Astrocyte (in vitro differentiated cells and primary cell): ENCODE measurements at regions not wholly inside any gene's neighbourhood (a gene's known extent, or its start where the extent isn't known, plus 50 kb on each side); places are given as distances from the start of the nearest gene placed in this dataset.

Source experiments
- EZH2 ChIP-seq: IDR thresholded peaks from 2 replicates; pipeline ENCODE4 v1.6.1; 2012; ENCODE audit warnings: mild to moderate bottlenecking, low read length, inconsistent platforms; ENCODE audit not compliant: insufficient read depth
- TF ChIP-seq, protein P1 (sequence below): IDR thresholded peaks from 2 replicates; pipeline ENCODE4 v1.5.1; 2011; ENCODE audit warnings: low read depth, mild to moderate bottlenecking, inconsistent platforms, low read length, moderate library complexity; ENCODE audit not compliant: insufficient read depth

DNA sequence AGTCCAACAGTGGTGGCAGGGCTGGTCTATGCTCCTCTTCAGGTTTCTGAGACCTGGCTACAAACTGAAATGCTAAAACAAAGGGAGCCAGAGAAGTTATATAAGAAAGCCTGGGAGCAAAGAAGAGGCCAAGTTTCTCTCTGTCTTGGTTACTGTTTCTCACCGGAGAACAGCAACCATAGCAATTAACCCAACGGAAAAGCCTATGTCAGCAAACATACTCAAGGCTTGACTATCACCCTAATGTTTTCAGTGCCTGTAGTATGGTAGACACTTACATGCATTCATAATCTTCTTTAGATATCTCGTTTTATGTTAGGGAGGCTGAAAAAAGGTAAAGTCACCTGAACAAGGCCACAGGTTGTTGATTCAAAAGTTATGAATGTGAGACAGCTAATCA is 86.3 kb upstream of the CLSTN2 start:
- TF ChIP-seq, protein P1, sequence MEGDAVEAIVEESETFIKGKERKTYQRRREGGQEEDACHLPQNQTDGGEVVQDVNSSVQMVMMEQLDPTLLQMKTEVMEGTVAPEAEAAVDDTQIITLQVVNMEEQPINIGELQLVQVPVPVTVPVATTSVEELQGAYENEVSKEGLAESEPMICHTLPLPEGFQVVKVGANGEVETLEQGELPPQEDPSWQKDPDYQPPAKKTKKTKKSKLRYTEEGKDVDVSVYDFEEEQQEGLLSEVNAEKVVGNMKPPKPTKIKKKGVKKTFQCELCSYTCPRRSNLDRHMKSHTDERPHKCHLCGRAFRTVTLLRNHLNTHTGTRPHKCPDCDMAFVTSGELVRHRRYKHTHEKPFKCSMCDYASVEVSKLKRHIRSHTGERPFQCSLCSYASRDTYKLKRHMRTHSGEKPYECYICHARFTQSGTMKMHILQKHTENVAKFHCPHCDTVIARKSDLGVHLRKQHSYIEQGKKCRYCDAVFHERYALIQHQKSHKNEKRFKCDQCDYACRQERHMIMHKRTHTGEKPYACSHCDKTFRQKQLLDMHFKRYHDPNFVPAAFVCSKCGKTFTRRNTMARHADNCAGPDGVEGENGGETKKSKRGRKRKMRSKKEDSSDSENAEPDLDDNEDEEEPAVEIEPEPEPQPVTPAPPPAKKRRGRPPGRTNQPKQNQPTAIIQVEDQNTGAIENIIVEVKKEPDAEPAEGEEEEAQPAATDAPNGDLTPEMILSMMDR, result no peak
- no peak for TF ChIP-seq EZH2
